ENCODE measurements at regions not wholly inside any gene's neighbourhood (a gene's known extent, or its start where the extent isn't known, plus 50 kb on each side); places are given as distances from the start of the nearest gene placed in this dataset.

DNA sequence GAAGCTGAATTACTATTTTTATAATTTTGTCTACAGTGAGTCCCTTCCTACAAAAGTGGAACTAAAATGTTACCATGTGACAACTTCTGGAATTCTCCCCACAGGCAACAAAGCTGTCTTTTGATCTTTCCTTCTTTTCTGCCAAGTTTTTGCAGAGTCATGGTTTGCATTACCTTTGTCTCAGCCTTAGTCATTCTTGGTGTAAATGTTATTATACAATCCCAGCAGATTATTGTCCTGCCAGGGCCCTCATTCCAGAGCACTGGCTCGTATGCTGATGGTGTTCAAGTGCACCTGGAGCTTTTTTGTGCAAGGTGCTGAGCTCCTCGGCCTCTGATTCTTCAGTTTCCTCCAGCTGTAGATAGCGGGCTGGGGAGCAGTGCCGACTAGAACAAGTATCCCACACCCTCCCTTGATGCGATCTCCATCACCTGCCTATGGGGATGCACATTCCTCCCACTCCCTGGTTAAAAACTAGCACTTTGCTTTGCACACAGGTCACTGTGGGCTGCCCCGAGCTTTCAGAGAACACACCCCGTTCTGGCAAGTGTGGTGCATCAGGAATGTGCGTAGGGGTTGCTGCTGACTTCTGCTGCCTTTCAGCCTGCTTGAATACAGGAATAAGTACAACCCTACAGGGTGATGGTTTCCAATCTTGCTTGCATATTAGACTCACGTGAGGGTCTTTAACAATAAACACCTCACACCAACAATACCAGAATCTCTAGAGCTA is 263.6 kb downstream of the RNF144A start:
- no peak for TF ChIP-seq POLR2A (IDR thresholded peaks at IDR 0.05)
- no peak for TF ChIP-seq CTCF (IDR thresholded peaks at IDR 0.05)
- WGBS, 4 donors = 62 to 76% (median 69%) methylated on average over 9 of the region's 9 CpGs
- intact Hi-C loops (cut with DNase I) = no loop called here
- Histone ChIP-seq H3K4me1 (peaks cover 0 to 8% (median 0%) of the 10 kb centered on the region in 12 donors), H3K27me3 (no peaks in the 10 kb centered on the region), H3K4me3 (no peak overlapping the region), H3K9me3 (no peaks in the 10 kb centered on the region), H3K36me3 (no peaks in the 10 kb centered on the region), H3K27ac (no peak overlapping the region)
- ATAC-seq = no peak
- no peak for DNase-seq

DNA sequence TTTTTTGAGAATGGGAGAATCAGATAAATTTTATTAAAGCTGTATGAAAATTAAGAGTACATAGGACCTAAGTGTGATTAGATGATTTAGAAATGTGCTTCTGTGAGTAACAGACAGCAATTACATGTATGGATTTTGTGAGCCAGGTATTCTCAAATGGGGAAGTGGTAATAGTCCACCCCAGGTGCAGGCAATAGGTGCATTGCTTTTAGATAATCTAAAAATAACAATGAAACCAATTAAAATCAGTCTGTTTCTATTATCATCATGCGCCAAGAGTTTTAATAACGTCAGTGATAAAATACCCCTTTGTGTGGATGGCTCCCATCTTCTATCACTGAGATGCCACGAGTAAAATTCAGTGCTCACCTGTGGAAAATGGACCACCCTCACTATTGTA is 265.3 kb downstream of the RNF144A start:
- no peaks in the 10 kb centered on the region for H3K36me3 ChIP-seq
- no peak for DNase-seq
- H3K27me3 ChIP-seq = no peaks in the 10 kb centered on the region
- 85 to 88% (median 86%) methylated on average over 3 of the region's 3 CpGs for WGBS, 4 donors
- no peaks in the 10 kb centered on the region for H3K9me3 ChIP-seq
- no peak for ATAC-seq
- intact Hi-C loops (cut with DNase I) = no loop called here
- no peak overlapping the region for H3K4me3 ChIP-seq
- peaks cover 0 to 8% (median 0%) of the 10 kb centered on the region in 12 donors for H3K4me1 ChIP-seq
- H3K27ac ChIP-seq = no peak overlapping the region
- no peak for TF ChIP-seq CTCF (IDR thresholded peaks at IDR 0.05)
- TF ChIP-seq POLR2A (IDR thresholded peaks at IDR 0.05) = no peak

- Histone ChIP-seq H3K4me1 (no peaks in the 10 kb centered on the region), H3K27ac (no peak overlapping the region), H3K36me3 (no peaks in the 10 kb centered on the region), H3K27me3 (peaks cover 0 to 3% (median 0%) of the 10 kb centered on the region in 9 donors), H3K4me3 (no peak overlapping the region), H3K9me3 (no peaks in the 10 kb centered on the region)
- TF ChIP-seq CTCF (IDR thresholded peaks at IDR 0.05) = no peak
- no peak for TF ChIP-seq POLR2A (IDR thresholded peaks at IDR 0.05)
- 70 to 93% (median 75%) methylated on average over 8 of the region's 8 CpGs for WGBS, 4 donors
- DNase-seq (no peak), ATAC-seq (no peak)
- intact Hi-C loops (cut with DNase I) = no loop called here
Observed at GRCh38 chr2:7189106-7189505, 271.9 kb downstream of the RNF144A start.

- TF ChIP-seq CTCF (IDR thresholded peaks at IDR 0.05) = no peak
- TF ChIP-seq POLR2A (IDR thresholded peaks at IDR 0.05) = no peak
- Histone ChIP-seq H3K27me3 (peaks cover 0 to 3% (median 0%) of the 10 kb centered on the region in 9 donors), H3K9me3 (no peaks in the 10 kb centered on the region), H3K36me3 (no peaks in the 10 kb centered on the region), H3K4me1 (no peaks in the 10 kb centered on the region), H3K4me3 (no peak overlapping the region), H3K27ac (no peak overlapping the region)
- intact Hi-C loops (cut with DNase I) = no loop called here
- no peak for ATAC-seq
- no peak for DNase-seq
- WGBS, 4 donors = 78 to 92% (median 83%) methylated on average over 5 of the region's 5 CpGs
Observed at GRCh38 chr2:7190587-7191324, 273.5 kb downstream of the RNF144A start.

Measured in heart left ventricle (tissue), 16 donors.